Neuron (in vitro differentiated cells): ENCODE measurements at regions not wholly inside any gene's neighbourhood (a gene's known extent, or its start where the extent isn't known, plus 50 kb on each side); places are given as distances from the start of the nearest gene placed in this dataset.
"Not testable (repeated sequence)": the region's sequence is repeated elsewhere in the genome, so short reads cannot be mapped to it uniquely, and the experiment has no call there.

Experiments
- H2AFZ ChIP-seq: one replicate; pipeline ENCODE4 v1.6.1; 2013; ENCODE audit warnings: low read depth, mild to moderate bottlenecking, inconsistent platforms, low read length, moderate library complexity
- H3K27me3 ChIP-seq: one replicate; pipeline ENCODE4 v1.6.1; 2013; ENCODE audit warnings: low read length; ENCODE audit not compliant: insufficient read depth
- H3K36me3 ChIP-seq: one replicate; pipeline ENCODE4 v1.6.1; 2013; ENCODE audit warnings: low read length; ENCODE audit not compliant: insufficient read depth
- H3K4me1 ChIP-seq: one replicate; pipeline ENCODE4 v1.6.1; 2013; ENCODE audit warnings: low read length; ENCODE audit not compliant: insufficient read depth
- H3K4me3 ChIP-seq: 2 replicates; pipeline ENCODE4 v1.5.1; 2013; ENCODE audit warnings: mild to moderate bottlenecking, low read length, moderate library complexity
- H3K9me3 ChIP-seq: one replicate; pipeline ENCODE4 v1.6.1; 2013; ENCODE audit warnings: low read length

- Histone ChIP-seq H3K4me3 (no peak overlapping the region), H3K4me1 (no peaks in the 10 kb centered on the region), H3K27me3 (no peaks in the 10 kb centered on the region), H2AFZ (no peak overlapping the region), H3K36me3 (no peaks in the 10 kb centered on the region), H3K9me3 (no peaks in the 10 kb centered on the region)
These were observed 815.0 kb downstream of the DTWD2 start for GRCh38 chr5:118173340-118173739.

GRCh38 chr5:118165619-118166018, 822.7 kb downstream of the DTWD2 start:
- Histone ChIP-seq H2AFZ (no peak overlapping the region), H3K27me3 (no peaks in the 10 kb centered on the region), H3K4me1 (no peaks in the 10 kb centered on the region), H3K36me3 (no peaks in the 10 kb centered on the region), H3K4me3 (no peak overlapping the region), H3K9me3 (no peaks in the 10 kb centered on the region)

- no peak overlapping the region for H2AFZ ChIP-seq
- no peaks in the 10 kb centered on the region for H3K9me3 ChIP-seq
- H3K27me3 ChIP-seq: no peaks in the 10 kb centered on the region
- H3K4me1 ChIP-seq: peaks cover 2% of the 10 kb centered on the region
- no peaks in the 10 kb centered on the region for H3K36me3 ChIP-seq
- H3K4me3 ChIP-seq: no peak overlapping the region
These were observed 832.2 kb downstream of the DTWD2 start for GRCh38 chr5:118156181-118156580.

DNA sequence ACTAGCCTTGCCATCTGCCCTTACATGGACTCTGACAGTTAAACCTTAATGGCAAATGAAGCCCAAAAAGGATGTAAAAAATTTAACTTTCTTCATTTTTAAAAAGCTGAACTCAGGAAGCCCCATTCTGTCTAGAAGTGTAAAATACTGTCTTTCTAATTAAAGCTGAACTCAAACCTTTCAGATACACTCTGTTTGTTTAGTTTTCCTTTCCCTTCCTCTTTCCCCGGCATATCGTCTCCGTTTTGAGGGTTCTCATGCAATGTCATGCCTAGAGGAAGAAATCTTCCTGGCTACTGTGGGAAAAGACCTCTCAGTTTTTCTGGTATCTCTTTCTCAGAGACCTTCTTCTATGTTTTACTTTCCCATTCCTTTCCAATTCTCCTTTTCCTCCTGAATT, 841.5 kb downstream of the DTWD2 start:
- no peaks in the 10 kb centered on the region for H3K27me3 ChIP-seq
- H3K9me3 ChIP-seq: no peaks in the 10 kb centered on the region
- no peaks in the 10 kb centered on the region for H3K4me1 ChIP-seq
- H3K4me3 ChIP-seq: no peak overlapping the region
- H3K36me3 ChIP-seq: no peaks in the 10 kb centered on the region
- H2AFZ ChIP-seq: no peak overlapping the region

- Histone ChIP-seq H2AFZ (no peak overlapping the region), H3K9me3 (no peaks in the 10 kb centered on the region), H3K36me3 (no peaks in the 10 kb centered on the region), H3K4me3 (no peak overlapping the region), H3K4me1 (no peaks in the 10 kb centered on the region), H3K27me3 (no peaks in the 10 kb centered on the region)
These were observed 843.8 kb downstream of the DTWD2 start for GRCh38 chr5:118144540-118144939.

GRCh38 chr5:118139361-118139760, 849.0 kb downstream of the DTWD2 start:
- Histone ChIP-seq H3K36me3 (no peaks in the 10 kb centered on the region), H3K27me3 (no peaks in the 10 kb centered on the region), H3K4me1 (no peaks in the 10 kb centered on the region), H2AFZ (no peak overlapping the region), H3K9me3 (no peaks in the 10 kb centered on the region), H3K4me3 (no peak overlapping the region)

DNA sequence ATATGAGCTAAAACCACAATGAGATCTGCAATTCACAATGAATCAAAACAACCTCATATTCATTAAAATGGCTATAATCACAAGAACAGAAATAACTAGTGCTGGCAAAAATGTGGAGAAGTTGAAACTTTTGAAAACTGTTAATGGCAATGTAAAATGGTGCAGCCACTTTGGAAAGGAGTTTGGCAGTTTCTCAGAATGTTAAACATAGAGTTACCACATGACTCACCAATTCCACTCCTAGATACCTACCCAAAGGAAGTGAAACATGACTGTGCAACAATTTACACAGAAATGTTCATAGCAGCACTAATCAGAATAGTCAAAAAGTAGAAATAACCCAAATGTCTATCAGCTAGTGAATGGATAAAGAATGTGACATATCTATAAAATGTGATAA, 862.2 kb downstream of the DTWD2 start:
- Histone ChIP-seq H3K4me3 (no peak overlapping the region), H3K4me1 (no peaks in the 10 kb centered on the region), H3K9me3 (no peaks in the 10 kb centered on the region), H2AFZ (no peak overlapping the region), H3K36me3 (no peaks in the 10 kb centered on the region), H3K27me3 (no peaks in the 10 kb centered on the region)

DNA sequence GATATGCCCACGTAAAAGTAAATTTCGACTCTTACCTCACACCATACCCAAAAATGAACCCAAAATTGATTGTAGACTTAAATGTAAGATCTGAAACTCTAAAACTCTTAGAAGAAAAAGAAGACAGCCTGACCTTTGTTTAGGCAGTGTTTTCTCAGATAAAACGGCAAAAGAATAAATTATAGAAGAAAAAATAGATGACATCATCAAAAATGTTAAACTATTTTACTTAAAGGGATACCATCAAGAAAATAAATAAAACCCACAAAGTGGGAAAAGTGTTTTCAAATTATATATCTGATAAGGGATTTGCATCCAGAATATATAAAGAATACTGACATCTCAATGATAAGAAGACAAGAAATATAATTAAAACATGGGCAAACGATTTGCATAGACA, 862.7 kb downstream of the DTWD2 start:
- Histone ChIP-seq H3K36me3 (no peaks in the 10 kb centered on the region), H3K4me1 (no peaks in the 10 kb centered on the region), H3K4me3 (no peak overlapping the region), H3K9me3 (no peaks in the 10 kb centered on the region), H2AFZ (no peak overlapping the region), H3K27me3 (no peaks in the 10 kb centered on the region)

DNA sequence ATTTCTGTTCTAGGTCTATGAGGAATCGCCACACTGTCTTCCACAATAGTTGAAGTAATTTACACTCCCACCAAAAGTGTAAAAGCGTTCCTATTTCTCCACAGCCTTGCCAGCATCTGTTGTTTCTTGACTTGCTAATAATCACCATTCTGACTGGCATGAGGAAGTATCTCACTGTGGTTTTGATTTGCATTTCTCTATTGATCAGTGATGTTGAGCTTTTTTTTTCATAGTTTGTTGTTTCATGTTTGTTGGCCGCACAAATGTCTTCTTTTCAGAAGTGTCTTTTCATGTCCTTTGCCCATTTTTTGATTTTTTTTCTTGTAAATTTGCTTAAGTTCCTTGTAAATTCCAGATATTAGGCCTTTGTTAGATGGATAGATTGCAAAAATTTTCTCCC, 867.1 kb downstream of the DTWD2 start:
- Histone ChIP-seq H3K9me3 (no peaks in the 10 kb centered on the region), H3K36me3 (no peaks in the 10 kb centered on the region), H2AFZ (no peak overlapping the region), H3K4me1 (no peaks in the 10 kb centered on the region), H3K27me3 (no peaks in the 10 kb centered on the region), H3K4me3 (no peak overlapping the region)

GRCh38 chr5:118115791-118116190, 872.6 kb downstream of the DTWD2 start:
- Histone ChIP-seq H2AFZ (no peak overlapping the region), H3K27me3 (no peaks in the 10 kb centered on the region), H3K9me3 (no peaks in the 10 kb centered on the region), H3K36me3 (no peaks in the 10 kb centered on the region), H3K4me1 (no peaks in the 10 kb centered on the region), H3K4me3 (no peak overlapping the region)

GRCh38 chr5:118111956-118112355, 876.4 kb downstream of the DTWD2 start:
- H2AFZ ChIP-seq: no peak overlapping the region
- no peaks in the 10 kb centered on the region for H3K36me3 ChIP-seq
- no peaks in the 10 kb centered on the region for H3K27me3 ChIP-seq
- H3K9me3 ChIP-seq: no peaks in the 10 kb centered on the region
- H3K4me3 ChIP-seq: no peak overlapping the region
- H3K4me1 ChIP-seq: no peaks in the 10 kb centered on the region

- H3K4me1 ChIP-seq, H3K9me3 ChIP-seq, H3K36me3 ChIP-seq, H2AFZ ChIP-seq, H3K4me3 ChIP-seq, H3K27me3 ChIP-seq: not testable (repeated sequence)
These were observed 881.1 kb downstream of the DTWD2 start for GRCh38 chr5:118107246-118107645.

DNA sequence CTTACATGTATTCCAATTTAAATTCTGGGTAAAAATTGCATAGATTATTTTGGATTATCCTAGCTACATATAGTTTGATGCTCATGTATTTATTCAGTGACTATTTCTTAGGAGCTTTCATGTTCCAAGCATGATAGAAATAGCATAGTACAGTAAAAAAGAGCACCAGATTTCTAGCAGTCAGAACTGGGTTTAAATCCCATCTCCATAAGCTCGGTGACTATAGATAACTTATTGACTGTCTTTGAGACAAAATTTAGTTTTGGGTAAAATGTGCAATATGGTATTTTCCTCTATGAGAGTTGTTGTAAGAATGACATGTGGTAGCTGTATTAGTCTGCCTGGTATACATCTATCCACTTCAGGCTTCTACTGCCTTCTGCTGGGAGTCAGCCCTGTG, 889.6 kb downstream of the DTWD2 start:
- Histone ChIP-seq H3K27me3 (no peaks in the 10 kb centered on the region), H3K4me1 (peaks cover 14% of the 10 kb centered on the region), H3K9me3 (no peaks in the 10 kb centered on the region), H2AFZ (no peak overlapping the region), H3K4me3 (no peak overlapping the region), H3K36me3 (no peaks in the 10 kb centered on the region)

DNA sequence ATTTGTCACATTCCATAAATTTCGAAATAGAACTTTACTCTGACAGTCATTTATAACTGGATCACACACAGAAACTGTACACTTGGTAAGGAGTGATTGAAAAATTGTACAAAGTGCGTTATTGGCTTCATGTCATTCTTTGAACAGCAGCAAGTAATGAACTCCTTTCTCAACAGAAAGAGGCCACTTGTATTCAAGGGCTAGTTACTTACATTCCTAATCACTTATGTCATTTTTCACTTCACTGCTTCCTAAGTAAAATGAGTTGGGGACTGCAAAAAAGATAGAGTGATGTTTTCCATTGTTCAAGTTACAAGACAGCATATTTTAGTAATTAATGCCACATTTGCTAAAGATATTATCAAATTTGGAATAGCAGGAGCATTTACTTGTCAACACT, 893.2 kb downstream of the DTWD2 start:
- no peak overlapping the region for H3K4me3 ChIP-seq
- H3K36me3 ChIP-seq: no peaks in the 10 kb centered on the region
- peaks cover 14% of the 10 kb centered on the region for H3K4me1 ChIP-seq
- H2AFZ ChIP-seq: peak overlapping the region; percentile 4
- H3K9me3 ChIP-seq: no peaks in the 10 kb centered on the region
- no peaks in the 10 kb centered on the region for H3K27me3 ChIP-seq
